Activated CD8-positive, alpha-beta memory T cell treated with anti-CD3 and anti-CD28 coated beads, Interleukin-2, amount 10 ng/mL, durations not matched to agents 7 days and 5 days (primary cell): ENCODE measurements at regions not wholly inside any gene's neighbourhood (a gene's known extent, or its start where the extent isn't known, plus 50 kb on each side); places are given as distances from the start of the nearest gene placed in this dataset.

Experiments used
- ATAC-seq: fragments of 150-1000 bp; cut with Tn5 transposase; one replicate; pipeline ENCODE4 v1.10.0; 2021; ENCODE audit warnings: moderate library complexity
- CTCF ChIA-PET: fragments of 350-600 bp; sonication (Branson Sonifier 250); formaldehyde crosslinking; loops from one replicate; lab custom pipeline; 2021; ENCODE audit warnings: antibody characterized with exemption; lab: Charles Lee
- DNase-seq: peaks from one replicate; pipeline ENCODE4 v3.0.0-alpha.2; 2020
- H3K27ac Mint-ChIP-seq: one replicate; pipeline ENCODE4 v1.8.0; 2021; ENCODE audit warnings: mild to moderate bottlenecking, mixed read lengths
- H3K27me3 Mint-ChIP-seq: one replicate; pipeline ENCODE4 v1.8.0; 2021; ENCODE audit warnings: mixed read lengths
- H3K36me3 Mint-ChIP-seq: one replicate; pipeline ENCODE4 v1.8.0; 2021; ENCODE audit warnings: mild to moderate bottlenecking, mixed read lengths
- H3K4me1 Mint-ChIP-seq: one replicate; pipeline ENCODE4 v1.8.0; 2021; ENCODE audit warnings: mixed read lengths
- H3K4me3 Mint-ChIP-seq: one replicate; pipeline ENCODE4 v1.8.0; 2021; ENCODE audit warnings: mild to moderate bottlenecking, moderate library complexity, mixed read lengths
- H3K9me3 Mint-ChIP-seq: one replicate; pipeline ENCODE4 v1.8.0; 2022; ENCODE audit warnings: low read depth, mixed read lengths

DNA sequence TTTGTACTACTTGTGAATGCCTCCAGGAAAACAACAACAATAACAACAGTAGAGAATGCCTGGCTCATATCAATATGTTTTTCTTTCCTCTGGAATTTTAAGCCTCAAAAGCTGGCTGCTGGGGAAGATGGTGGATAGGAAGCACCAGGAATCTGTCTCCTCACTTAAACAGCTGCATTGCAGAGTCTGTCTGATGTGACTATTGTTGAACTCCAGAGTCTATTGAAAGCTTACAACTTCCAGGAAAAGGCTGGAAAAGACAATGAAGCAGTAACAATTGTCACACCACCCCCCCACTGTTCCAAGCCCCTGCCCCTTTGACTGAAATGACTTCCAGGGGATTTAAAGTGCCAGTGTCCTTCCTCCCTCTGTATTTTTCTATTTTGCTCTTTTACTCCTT, 309.7 kb downstream of the BMP4 start:
- no peak overlapping the region for H3K4me3 Mint-ChIP-seq
- H3K9me3 Mint-ChIP-seq: peaks cover 2% of the 10 kb centered on the region
- H3K27ac Mint-ChIP-seq: no peak overlapping the region
- ATAC-seq (no peak), DNase-seq (no peak)
- CTCF ChIA-PET: no interaction called here
- H3K36me3 Mint-ChIP-seq: no peaks in the 10 kb centered on the region
- no peaks in the 10 kb centered on the region for H3K4me1 Mint-ChIP-seq
- H3K27me3 Mint-ChIP-seq: no peaks in the 10 kb centered on the region

DNA sequence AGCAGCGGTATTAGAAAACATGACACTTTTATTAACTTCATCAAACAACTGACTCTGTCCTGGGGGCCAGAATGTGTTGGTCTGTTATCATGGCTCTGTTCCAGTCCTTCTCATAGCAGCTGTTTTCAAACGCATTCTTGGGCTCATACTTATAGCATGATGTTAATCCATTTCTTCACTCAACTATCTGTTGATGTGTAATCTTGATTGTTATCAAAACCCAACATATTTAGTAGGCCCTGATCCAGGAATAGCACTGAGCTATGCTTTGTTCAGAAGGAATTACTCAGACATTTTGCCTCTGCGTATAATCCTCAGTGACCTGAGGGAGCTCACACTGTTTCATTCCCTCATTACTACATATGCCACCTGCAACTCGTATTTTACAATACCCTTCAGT, 315.9 kb downstream of the BMP4 start:
- H3K4me3 Mint-ChIP-seq: no peak overlapping the region
- no peaks in the 10 kb centered on the region for H3K36me3 Mint-ChIP-seq
- H3K9me3 Mint-ChIP-seq: peaks cover 10% of the 10 kb centered on the region
- no peak for DNase-seq
- no peaks in the 10 kb centered on the region for H3K4me1 Mint-ChIP-seq
- no peak overlapping the region for H3K27ac Mint-ChIP-seq
- no peak for ATAC-seq
- H3K27me3 Mint-ChIP-seq: no peaks in the 10 kb centered on the region
- CTCF ChIA-PET: no interaction called here

DNA sequence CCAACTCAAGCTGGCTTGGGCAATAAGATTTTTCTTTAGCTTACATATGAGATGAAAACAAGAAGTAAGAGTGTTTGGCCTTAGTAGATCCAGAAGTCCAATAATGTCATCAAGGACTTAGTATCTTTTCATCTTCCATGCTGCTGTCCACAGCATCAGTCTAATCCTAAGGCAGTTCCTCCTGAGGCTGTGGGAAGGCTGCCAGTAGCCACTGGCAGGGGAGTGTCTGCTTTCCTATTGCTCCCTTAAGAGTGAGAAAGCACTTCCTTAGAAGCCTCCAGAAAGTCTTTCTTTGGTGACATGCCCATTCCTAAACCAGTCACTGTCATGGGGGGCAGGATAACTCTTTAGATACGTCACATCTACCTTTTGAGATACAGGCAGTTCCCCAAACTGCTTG, 317.7 kb downstream of the BMP4 start:
- Mint-ChIP-seq H3K27me3 (no peaks in the 10 kb centered on the region), H3K4me1 (no peaks in the 10 kb centered on the region), H3K36me3 (no peaks in the 10 kb centered on the region), H3K27ac (no peak overlapping the region), H3K4me3 (no peak overlapping the region), H3K9me3 (peaks cover 10% of the 10 kb centered on the region)
- CTCF ChIA-PET: no interaction called here
- DNase-seq (no peak), ATAC-seq (no peak)

DNA sequence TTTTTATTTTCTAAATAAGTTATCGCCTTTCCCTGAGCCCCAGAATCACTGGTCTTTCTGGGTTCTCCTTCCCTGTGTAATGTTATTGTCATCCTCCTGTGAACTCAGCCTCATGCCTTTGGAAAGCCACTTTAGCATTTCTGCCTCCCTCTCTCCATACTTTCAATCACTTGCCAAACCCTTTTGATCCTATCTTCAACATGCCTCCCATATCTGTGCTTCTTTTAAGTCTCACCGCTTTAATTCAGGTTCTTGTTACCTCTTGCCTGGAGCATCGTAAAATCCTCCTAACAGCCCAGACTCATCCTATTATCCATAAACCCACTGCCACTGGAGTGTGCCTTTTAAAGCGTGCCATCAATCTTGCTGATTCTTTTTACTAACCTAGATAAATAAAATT, 321.8 kb downstream of the BMP4 start:
- H3K4me1 Mint-ChIP-seq: no peaks in the 10 kb centered on the region
- H3K27me3 Mint-ChIP-seq: no peaks in the 10 kb centered on the region
- ATAC-seq: no peak
- no peak for DNase-seq
- H3K4me3 Mint-ChIP-seq: no peak overlapping the region
- CTCF ChIA-PET: no interaction called here
- H3K36me3 Mint-ChIP-seq: no peaks in the 10 kb centered on the region
- H3K27ac Mint-ChIP-seq: no peak overlapping the region
- H3K9me3 Mint-ChIP-seq: peaks cover 3% of the 10 kb centered on the region

DNA sequence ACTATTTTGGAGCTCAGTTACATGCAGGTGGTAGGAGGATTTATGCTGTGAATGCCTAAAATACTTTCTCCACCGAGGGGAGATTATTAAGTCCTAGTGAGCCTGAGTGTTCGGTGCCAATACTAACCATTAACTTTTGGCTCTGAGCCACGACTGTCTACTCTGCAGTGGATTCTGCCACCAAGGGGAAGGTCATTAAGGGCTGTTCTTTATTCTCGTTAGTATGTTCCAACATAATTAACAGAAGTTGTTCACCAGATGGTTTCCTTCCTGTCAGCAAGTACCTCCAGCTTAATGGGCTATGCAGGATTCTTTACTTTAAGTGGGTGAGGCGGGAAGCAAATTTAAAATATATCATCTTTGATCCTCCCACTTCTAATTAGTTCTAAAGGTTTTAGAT, 326.3 kb downstream of the BMP4 start:
- no peaks in the 10 kb centered on the region for H3K4me1 Mint-ChIP-seq
- CTCF ChIA-PET: no interaction called here
- ATAC-seq (no peak), DNase-seq (no peak)
- no peak overlapping the region for H3K4me3 Mint-ChIP-seq
- no peaks in the 10 kb centered on the region for H3K27me3 Mint-ChIP-seq
- no peaks in the 10 kb centered on the region for H3K36me3 Mint-ChIP-seq
- H3K27ac Mint-ChIP-seq: no peak overlapping the region
- H3K9me3 Mint-ChIP-seq: no peaks in the 10 kb centered on the region

DNA sequence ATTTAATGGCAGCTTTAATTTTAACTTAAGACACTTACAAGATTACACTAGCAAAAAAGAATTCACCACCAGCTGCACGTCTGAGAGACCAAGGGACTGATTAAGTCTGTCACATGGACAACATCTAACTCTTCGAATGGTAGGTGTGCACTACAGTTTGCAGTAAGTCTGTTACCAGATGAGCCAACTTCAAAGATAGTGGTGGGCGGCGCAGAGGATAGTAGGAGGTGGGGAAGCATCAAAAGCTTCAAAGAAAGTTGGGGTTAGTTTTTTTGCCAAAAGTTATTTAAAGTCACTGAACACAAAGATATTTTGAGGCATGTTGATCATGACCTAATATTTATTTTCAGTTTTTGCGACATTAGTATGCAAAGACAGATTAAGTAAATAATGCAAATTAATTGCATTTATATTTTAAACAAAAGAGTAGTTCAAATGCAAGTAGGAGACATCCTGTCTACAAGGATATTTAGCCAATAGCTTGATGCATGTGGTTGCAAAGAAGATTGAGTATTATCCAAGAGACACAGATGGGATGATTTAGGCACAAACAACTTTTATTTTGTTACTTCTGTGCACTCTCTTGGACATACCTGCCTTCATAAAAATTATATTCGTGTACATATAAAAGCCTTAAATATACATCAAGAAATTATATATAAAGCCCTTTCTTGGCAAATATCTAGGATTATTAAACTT, 327.7 kb downstream of the BMP4 start:
- no peak for DNase-seq

DNA sequence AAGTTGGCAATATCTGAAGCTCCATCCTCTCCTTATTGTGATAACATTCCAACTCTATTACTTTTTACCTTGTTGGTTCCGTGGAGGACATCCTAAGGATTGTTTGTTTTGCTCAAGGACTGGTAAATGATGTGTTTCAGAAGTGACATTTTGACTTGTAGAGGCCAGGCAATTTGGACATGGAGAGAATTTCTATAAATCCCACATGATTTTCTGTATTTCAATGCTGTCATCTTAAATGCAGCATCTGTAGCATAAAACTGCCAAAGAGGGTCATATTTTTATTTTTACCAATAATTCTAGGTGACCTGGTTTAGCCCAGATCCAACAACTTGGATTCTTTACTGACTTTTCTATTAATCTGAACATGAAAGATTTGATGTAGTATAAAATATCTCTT, 328.4 kb downstream of the BMP4 start:
- Mint-ChIP-seq H3K36me3 (no peaks in the 10 kb centered on the region), H3K27ac (no peak overlapping the region), H3K27me3 (no peaks in the 10 kb centered on the region), H3K9me3 (no peaks in the 10 kb centered on the region), H3K4me1 (no peaks in the 10 kb centered on the region), H3K4me3 (no peak overlapping the region)
- ATAC-seq (no peak), DNase-seq (no peak)
- CTCF ChIA-PET: no interaction called here

More for the DNA sequence above, 327.7 kb downstream of the BMP4 start:
- H3K27me3 Mint-ChIP-seq: no peaks in the 10 kb centered on the region
- no peaks in the 10 kb centered on the region for H3K4me1 Mint-ChIP-seq
- H3K36me3 Mint-ChIP-seq: no peaks in the 10 kb centered on the region
- CTCF ChIA-PET: no interaction called here
- ATAC-seq: no peak
- H3K4me3 Mint-ChIP-seq: no peak overlapping the region
- no peak overlapping the region for H3K27ac Mint-ChIP-seq
- H3K9me3 Mint-ChIP-seq: no peaks in the 10 kb centered on the region

DNA sequence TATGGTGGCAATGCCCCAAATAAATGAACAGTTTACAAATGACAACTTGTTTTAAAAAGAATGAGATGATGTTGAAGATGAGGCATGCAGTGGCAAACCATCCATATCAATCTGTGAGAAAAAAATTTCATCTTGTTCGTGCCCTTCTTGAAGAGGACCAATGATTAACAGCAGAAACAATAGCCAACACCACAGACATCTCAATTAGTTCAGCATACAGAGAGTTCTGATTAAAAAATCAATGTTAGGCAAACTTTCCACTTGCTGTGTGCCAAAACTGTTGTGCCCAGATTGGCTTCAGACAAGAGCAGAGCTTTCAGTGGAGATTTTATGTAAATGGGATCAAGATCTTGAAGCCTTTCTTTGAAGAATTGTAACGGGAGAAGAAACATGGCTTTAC, 329.9 kb downstream of the BMP4 start:
- H3K27ac Mint-ChIP-seq: no peak overlapping the region
- no peak for DNase-seq
- CTCF ChIA-PET: no interaction called here
- H3K4me1 Mint-ChIP-seq: no peaks in the 10 kb centered on the region
- no peaks in the 10 kb centered on the region for H3K9me3 Mint-ChIP-seq
- no peaks in the 10 kb centered on the region for H3K27me3 Mint-ChIP-seq
- H3K36me3 Mint-ChIP-seq: no peaks in the 10 kb centered on the region
- H3K4me3 Mint-ChIP-seq: no peak overlapping the region
- no peak for ATAC-seq

DNA sequence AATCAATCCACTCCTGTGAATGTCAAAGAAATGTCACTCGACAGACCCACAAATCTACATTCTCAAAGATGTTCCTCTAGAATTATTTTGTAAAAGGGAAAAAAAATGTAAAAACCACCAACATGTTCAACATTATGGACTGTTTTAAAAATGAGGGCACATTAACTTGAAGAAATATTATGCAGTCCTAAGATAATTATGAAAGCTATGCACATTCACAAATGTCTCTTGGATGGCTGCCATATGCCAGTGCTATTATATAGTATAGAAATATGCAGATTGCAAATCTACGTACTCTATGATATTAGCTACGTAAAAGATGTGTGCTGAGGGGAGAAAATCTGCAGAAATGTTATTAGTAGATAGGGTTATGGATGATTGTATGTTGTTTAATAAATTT, 334.2 kb downstream of the BMP4 start:
- no peaks in the 10 kb centered on the region for H3K36me3 Mint-ChIP-seq
- DNase-seq: no peak
- CTCF ChIA-PET: no interaction called here
- no peaks in the 10 kb centered on the region for H3K27me3 Mint-ChIP-seq
- ATAC-seq: no peak
- H3K4me1 Mint-ChIP-seq: no peaks in the 10 kb centered on the region
- no peaks in the 10 kb centered on the region for H3K9me3 Mint-ChIP-seq
- H3K4me3 Mint-ChIP-seq: no peak overlapping the region
- H3K27ac Mint-ChIP-seq: no peak overlapping the region

DNA sequence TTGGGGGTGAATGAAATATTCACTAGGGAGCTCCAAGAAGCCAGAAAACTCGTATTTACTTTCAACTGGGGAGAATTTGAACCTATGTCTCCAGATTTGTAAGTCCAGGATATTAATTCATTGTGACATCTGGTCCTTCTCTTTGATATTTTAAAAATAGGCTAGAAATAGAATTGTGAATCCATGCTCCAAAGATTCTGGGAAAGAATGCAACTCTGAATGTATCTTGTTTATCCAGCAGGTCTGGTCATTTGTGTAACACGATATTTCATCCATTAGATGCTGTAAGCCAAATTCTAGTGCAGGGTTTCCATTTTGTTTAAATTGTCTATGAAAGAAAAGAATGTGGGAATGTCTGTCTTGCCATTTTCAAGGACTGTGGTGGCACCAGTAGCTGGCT, 334.7 kb downstream of the BMP4 start:
- Mint-ChIP-seq H3K36me3 (no peaks in the 10 kb centered on the region), H3K4me1 (no peaks in the 10 kb centered on the region), H3K4me3 (no peak overlapping the region), H3K9me3 (no peaks in the 10 kb centered on the region), H3K27me3 (no peaks in the 10 kb centered on the region), H3K27ac (no peak overlapping the region)
- DNase-seq (no peak), ATAC-seq (no peak)
- CTCF ChIA-PET: no interaction called here

DNA sequence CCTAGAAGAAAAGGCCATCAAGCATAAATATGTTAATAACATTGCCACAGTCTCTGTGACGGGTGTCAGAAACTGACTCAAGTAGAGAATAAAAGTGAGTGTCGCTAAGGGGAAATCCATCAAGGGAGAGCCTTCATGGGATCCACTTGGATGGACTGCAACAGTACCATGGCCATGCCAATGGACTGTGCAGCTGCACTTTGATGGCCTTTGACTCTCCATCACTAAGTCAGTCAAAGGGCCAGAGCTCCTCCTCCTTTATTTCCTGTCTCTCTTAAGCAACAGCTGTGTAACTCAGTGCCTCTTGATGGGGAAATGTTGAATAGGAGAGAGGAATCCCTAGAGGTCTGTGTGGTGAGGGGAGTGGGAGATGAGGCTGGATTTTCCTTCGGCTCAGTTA, 335.2 kb downstream of the BMP4 start:
- Mint-ChIP-seq H3K36me3 (no peaks in the 10 kb centered on the region), H3K9me3 (no peaks in the 10 kb centered on the region), H3K4me1 (no peaks in the 10 kb centered on the region), H3K27ac (no peak overlapping the region), H3K27me3 (no peaks in the 10 kb centered on the region), H3K4me3 (no peak overlapping the region)
- ATAC-seq (no peak), DNase-seq (no peak)
- CTCF ChIA-PET: no interaction called here

DNA sequence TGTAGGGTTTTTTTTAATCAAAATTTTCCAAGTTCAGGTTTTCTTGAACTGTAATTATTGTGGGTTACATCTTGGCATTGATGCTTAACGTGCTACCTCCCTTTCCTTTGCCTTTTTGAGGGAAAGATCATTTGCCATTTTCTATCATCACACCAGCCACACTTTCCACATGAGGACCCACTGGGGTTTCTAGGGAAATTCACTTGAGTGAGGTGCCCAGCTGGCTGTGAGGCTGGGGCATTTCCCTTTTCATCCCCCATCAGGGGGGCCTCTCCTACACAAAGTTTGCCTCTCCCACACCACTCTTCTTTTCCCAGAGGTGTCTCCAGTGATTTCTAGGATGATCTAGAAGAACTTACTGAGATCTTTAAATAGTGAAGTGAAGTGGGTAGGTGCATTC, 335.7 kb downstream of the BMP4 start:
- DNase-seq (no peak), ATAC-seq (no peak)
- H3K27ac Mint-ChIP-seq: no peak overlapping the region
- no peaks in the 10 kb centered on the region for H3K27me3 Mint-ChIP-seq
- H3K4me1 Mint-ChIP-seq: no peaks in the 10 kb centered on the region
- H3K4me3 Mint-ChIP-seq: no peak overlapping the region
- CTCF ChIA-PET: interaction anchor here (1.5 kb wide), 1 partner anchor 22 kb away, joined by 3 read pairs; no protein-coding TSS in a partner anchor
- H3K36me3 Mint-ChIP-seq: no peaks in the 10 kb centered on the region
- H3K9me3 Mint-ChIP-seq: no peaks in the 10 kb centered on the region

DNA sequence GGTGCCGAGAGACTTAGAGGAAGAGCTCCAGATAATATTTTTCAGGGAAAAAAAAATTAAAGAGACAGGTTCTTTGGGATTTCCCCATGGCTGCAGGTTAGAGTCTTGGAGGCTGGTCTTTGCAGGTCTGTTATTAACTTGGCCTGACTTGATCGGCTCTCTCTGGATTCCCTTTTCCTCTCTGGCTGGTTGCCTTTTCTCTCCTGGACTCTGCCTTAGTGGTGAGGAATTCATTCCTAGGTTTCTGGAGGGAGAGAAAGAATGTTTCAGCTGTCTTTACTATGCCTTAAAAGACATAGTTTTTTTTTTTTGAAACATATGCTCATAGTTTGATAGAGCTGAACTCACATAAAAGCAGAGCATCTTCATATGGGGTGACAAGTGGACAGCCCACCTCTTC, 336.3 kb downstream of the BMP4 start:
- Mint-ChIP-seq H3K36me3 (no peaks in the 10 kb centered on the region), H3K27ac (no peak overlapping the region), H3K9me3 (no peaks in the 10 kb centered on the region), H3K4me1 (no peaks in the 10 kb centered on the region), H3K4me3 (no peak overlapping the region), H3K27me3 (no peaks in the 10 kb centered on the region)
- ATAC-seq (no peak), DNase-seq (no peak)
- CTCF ChIA-PET: interaction anchor here (1.5 kb wide), 1 partner anchor 22 kb away, joined by 3 read pairs; no protein-coding TSS in a partner anchor

DNA sequence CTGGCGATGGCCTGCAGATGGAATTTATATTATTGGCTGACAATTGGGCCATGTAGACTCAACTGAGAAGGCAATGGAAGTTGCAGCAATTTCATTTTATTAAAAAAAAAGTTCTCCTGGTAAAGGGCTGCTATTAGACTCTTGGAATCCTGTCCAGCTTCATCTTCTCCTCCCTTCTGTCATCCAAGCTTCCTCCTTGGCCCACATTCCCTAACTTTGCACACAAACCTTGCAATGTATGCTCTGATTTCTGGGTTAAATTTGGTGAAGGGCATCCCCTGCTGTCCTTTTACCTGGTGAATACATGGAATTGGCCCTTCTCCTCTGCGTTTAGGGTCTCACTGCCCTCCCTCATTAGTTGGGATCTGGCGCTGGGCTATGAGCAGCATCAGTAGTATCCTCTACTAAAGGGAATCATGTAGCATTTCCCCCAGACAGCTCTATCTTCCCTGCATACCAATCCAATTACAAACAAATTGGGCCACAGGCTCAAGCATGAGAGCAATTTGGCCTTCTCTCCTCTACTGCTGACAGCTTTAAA, 336.9 kb downstream of the BMP4 start:
- Mint-ChIP-seq H3K27ac (no peak overlapping the region), H3K27me3 (no peaks in the 10 kb centered on the region), H3K4me3 (no peak overlapping the region), H3K36me3 (no peaks in the 10 kb centered on the region), H3K9me3 (no peaks in the 10 kb centered on the region), H3K4me1 (no peaks in the 10 kb centered on the region)
- no peak for DNase-seq
- no peak for ATAC-seq
- CTCF ChIA-PET: interaction anchor here (1.5 kb wide), 1 partner anchor 23 kb away, joined by 3 read pairs; no protein-coding TSS in a partner anchor
